Hepatocyte (in vitro differentiated cells): ENCODE measurements at regions not wholly inside any gene's neighbourhood (a gene's known extent, or its start where the extent isn't known, plus 50 kb on each side); places are given as distances from the start of the nearest gene placed in this dataset.

Experiments
- EZH2 ChIP-seq: fragments of 200-600 bp; sonication (generic); IDR thresholded peaks from 2 replicates; pipeline ENCODE4 v1.6.1; 2016; ENCODE audit warnings: antibody characterized with exemption, mild to moderate bottlenecking, borderline replicate concordance
- EZH2phosphoT487 ChIP-seq: fragments of 200-600 bp; sonication (generic); IDR thresholded peaks from one replicate; pipeline ENCODE4 v1.6.1; 2018; ENCODE audit warnings: antibody characterized with exemption, mild to moderate bottlenecking, low read depth, moderate library complexity; ENCODE audit not compliant: unreplicated experiment, severe bottlenecking
- TF ChIP-seq, protein P1 (sequence below): fragments of 200-600 bp; sonication (generic); IDR thresholded peaks from 2 replicates; pipeline ENCODE4 v1.5.1; 2016; ENCODE audit warnings: antibody characterized with exemption, mild to moderate bottlenecking; ENCODE audit not compliant: poor library complexity

DNA sequence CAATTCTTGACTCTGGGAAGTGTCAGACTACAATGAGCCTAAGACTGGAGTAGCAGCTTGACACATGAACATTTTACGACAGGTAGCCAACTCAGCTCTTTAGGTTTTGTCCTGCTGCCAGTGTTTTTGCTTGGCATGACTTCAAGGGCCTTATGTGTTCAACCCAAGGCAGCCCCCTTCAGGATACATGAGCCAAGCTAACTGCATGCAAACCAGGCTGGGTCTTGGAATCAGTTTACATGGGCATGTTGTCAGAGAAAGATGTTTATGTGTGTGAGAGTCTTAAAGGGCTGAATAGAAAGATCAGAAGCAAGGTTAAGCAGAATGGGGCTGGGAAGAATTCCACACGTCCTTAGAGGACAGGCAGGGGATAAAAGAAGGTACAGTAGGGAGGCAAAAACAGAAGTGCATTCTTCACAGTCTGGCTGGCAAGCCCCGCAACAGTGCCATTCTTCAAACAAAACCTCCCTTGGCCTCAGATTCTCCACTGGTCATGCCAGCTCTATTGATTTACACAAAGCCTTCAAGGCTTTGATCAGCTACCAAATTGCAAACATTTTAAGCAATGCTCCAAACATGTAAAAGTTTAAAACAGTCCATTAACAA lies 97.3 kb downstream of the NKX6-1 start:
- no peak for TF ChIP-seq EZH2phosphoT487
- TF ChIP-seq, protein P1, sequence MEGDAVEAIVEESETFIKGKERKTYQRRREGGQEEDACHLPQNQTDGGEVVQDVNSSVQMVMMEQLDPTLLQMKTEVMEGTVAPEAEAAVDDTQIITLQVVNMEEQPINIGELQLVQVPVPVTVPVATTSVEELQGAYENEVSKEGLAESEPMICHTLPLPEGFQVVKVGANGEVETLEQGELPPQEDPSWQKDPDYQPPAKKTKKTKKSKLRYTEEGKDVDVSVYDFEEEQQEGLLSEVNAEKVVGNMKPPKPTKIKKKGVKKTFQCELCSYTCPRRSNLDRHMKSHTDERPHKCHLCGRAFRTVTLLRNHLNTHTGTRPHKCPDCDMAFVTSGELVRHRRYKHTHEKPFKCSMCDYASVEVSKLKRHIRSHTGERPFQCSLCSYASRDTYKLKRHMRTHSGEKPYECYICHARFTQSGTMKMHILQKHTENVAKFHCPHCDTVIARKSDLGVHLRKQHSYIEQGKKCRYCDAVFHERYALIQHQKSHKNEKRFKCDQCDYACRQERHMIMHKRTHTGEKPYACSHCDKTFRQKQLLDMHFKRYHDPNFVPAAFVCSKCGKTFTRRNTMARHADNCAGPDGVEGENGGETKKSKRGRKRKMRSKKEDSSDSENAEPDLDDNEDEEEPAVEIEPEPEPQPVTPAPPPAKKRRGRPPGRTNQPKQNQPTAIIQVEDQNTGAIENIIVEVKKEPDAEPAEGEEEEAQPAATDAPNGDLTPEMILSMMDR = no peak
- TF ChIP-seq EZH2 = no peak
